COR-L47 (cell line): ENCODE measurements at regions not wholly inside any gene's neighbourhood (a gene's known extent, or its start where the extent isn't known, plus 50 kb on each side); places are given as distances from the start of the nearest gene placed in this dataset.
A peak's percentile ranks its signal among the peaks of the same experiment; 100 is the strongest.
"Not testable (repeated sequence)": the region's sequence is repeated elsewhere in the genome, so short reads cannot be mapped to it uniquely, and the experiment has no call there.

Experiments used
- DNase-seq: peaks from one replicate; lab custom pipeline; 2025; lab: John Stamatoyannopoulos, UW

DNA sequence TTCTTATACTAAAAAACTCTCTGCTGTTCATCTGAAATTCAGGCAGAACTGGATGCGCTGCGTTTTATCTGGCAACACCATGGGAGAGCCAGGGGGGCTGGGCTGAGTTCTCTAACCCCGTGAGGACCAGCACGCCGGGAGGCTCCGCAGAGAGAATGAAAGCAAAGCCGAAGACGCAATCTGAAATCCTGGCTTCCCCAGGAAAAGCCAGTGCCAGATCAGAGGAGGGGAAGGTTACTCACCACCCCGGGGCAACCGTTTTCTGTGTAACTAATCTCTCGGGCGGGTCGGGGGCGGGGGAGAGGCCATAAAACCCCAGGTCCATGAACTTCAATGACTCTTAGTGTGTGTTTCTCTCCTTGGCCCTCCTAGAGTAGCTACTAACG, 99.4 kb downstream of the SHANK2 start:
- no peak for DNase-seq

DNA sequence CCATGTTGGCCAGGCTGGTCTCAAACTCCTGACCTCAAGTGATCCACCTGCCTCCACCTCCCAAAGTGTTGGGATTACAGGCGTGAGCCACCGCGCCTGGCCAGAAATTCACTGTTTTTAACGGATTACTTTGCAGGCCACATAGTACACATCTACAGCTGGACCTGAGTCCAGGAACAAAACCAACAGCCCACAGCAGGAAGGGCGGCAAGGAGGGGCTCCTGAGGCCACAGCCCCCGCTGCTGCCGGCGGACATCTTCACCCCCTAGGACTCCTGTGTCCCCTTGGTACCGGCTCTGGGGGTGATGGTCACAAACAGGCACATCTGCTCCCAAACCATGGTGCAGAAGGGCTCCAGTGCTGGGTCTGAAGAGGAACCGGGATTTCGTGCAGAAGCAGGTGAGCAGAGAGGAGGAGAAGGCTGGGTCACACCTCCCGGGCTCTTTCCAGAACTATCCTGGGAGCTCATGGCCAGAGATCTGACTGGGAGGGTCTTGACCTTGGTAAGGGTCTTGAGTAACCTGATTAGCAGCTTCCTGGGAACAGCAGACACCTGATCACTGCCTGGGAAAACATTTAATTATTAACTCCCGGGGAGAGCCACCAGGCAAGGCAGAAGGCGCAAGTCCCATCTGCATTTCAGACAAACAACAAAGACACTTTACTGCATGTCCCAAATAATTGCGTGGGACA, 99.9 kb downstream of the SHANK2 start:
- DNase-seq = not testable (repeated sequence)

DNA sequence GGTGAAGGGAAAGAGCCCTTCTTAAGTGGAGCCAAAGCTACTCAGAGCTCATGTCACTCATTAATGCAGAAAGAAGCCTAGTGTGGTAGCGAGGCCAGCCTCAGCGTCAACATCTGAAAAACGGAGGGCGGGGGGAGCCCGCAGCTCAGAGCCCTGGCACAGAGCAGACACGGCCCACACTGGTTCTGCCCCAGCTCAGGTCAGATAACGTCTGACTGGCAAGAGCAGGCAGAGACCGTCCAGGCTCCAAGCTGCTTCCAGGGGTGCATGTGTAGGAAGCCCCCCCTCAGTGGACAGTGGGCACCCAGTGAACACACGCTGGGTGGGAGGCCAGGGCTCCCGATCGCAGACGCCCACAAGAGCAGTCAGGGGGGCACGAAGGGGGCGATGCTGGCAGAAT, 100.8 kb downstream of the SHANK2 start:
- no peak for DNase-seq

DNA sequence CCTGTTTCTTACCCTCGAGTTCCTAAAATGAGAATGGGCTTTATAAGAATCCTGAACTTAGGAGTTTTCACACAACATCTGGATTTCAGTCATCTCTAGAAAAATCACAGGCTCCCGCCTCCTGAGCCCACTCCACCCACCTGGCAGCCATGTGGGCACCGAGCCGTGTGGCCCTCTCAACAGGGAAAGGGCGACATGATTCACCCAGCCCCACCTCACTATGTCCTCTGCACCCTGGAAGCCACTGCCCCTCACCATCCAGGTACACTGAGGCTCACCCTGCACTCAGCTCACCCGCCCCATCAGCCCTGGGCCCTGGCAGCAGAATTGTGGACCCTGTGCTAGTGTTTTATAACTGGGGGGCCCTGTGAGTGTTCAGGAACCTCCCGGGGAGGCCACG, 101.5 kb downstream of the SHANK2 start:
- DNase-seq = no peak

DNA sequence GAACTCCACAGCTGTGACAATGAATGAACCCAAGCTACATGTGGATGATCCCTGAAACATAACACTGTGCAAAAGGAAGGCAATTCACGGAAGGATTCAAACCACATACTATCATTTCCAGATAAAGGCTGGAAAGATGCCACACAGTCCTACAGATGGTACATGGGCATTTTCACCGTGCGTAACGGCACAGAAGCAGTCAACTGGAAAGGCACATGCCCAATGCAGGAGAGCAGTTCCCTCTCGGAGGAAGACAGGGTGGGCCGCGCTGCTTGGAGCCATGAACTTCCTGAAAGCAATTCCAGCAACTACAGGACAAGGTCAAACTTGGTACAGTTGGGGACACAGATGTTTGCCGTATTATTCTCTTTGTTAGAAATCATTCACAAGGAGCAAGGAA, 103.7 kb downstream of the SHANK2 start:
- DNase-seq = no peak

DNA sequence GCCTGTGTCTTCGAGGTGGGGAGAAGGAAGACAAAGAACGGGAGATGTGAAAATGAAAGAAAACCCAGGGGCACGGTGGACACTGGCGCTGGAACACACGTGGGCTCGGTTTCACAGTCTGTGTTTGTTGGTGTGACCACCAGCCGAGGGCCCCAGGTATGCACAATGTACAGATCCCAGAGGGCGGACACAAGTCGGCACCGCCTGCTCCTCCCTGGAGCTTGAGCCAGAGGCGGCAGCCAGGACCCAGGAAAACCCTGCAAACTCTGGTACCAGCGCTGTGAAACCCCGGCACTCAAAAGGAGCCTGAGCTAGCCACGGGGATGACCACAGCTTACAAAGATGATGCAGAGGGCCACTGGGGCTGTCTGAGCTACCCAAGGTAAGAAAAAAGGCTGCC, 105.0 kb downstream of the SHANK2 start:
- DNase-seq = no peak

DNA sequence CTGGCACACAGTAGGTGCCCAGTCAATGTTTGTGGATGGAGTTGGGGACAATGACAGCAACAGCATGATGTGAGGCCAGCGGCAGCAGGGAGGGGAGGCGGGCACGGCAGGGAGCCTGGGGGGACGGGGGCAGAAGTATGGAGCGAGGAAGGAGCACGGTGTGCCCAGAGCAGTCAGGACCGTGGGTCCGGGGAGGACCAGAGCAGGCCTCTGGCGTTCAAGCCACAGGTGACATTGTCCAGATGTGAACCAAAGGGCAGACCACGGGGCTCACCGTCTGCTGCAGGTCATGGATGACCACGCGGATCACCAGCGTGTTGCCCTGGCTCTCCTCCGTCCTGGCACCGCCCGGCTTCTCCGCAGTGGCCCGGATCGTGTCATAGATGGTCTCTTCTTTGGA, 105.5 kb downstream of the SHANK2 start:
- DNase-seq = no peak

DNA sequence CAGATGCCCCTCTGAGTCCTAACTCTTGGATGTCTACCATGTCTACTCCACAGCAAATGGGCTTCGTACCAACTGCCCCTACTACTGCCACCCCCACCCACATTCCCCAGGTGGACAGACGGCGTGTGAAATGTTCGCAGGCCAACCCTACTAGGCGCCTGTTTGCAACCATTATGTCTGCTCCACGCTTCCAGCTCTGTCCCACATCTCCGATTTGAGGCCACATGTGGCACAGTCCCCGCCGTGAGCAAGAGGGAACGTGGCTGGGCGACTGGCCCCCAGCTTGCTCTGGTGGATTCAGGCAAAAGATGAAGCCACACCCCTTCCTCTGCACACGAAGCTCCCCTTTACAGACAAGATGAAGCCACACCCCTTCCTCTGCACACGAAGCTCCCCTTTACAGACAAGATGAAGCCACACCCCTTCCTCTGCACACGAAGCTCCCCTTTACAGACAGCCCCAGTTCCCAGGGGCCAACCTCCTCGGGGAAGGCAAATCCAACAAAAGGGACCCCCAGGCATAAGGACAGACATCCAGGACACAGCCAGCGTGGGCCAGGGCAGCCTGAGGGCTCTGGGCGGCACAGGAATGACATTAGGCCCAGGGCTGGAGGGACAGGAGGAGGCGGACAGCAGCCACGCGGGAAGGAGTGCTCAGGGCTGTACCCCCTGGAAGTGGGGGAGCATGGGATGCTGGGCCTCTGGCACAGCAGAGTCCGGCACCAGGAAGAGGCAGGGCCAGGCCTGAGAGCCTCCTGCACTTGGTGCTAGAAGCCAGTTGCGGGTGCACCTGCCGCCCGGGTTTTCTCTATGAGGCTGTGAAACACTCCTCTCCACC, 106.2 kb downstream of the SHANK2 start:
- DNase-seq = no peak

DNA sequence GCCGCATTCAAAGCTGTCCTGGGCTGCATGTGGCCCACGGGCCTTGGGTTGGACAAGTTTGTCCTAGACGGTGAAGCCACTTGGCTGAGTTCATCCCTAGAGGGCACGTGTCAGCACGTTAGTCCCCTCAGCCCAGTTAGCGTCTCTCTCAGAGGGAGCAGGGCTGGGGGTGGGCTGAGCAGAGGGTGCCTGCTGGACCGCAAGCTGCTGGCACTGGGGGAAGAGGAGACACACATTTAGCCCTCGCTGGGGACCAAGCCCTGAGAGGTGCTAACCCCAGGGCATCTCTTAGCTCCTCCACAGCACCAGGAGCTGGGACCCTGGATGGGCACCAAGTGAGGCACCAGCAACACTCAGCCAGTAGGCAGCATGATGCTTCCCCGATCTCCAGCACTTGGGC, 107.0 kb downstream of the SHANK2 start:
- DNase-seq = no peak

DNA sequence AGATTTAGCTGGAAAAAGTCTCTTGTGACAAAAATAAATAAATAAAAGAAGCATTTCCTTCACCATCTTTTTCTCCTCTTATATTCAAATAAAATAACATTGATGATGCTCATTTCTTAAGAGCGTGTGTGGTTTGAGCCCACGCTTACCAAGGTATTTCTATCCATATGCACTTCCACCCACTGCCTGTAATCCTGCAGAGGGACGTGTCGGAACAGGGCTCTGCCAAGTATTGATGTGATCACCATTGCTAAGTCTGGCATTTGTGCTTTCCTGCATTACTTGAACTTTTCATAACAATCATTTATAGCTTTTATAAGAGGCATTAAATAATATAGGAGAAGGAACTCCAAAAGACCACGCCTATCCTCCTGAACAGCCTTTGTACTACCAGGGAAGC, 107.6 kb downstream of the SHANK2 start:
- DNase-seq = no peak

DNA sequence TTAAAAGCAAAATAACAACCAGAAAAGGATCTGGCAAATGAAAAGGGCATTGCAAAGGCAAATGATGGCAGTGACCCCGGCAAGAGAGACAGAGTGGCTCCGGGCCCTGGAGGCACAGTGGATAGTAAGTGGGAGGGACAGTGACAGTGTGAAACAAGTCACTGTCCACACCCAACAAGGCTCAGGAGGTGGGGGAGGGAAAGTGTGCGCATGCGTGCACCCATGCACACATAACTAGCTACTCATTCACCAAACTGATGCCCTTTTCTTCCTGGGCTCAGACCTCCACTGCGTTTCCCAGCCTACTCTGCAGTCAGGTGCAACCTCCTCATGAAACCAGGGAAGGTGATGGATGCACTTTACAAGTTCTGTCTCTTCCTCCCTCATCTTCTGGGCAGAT, 108.4 kb downstream of the SHANK2 start:
- no peak for DNase-seq

DNA sequence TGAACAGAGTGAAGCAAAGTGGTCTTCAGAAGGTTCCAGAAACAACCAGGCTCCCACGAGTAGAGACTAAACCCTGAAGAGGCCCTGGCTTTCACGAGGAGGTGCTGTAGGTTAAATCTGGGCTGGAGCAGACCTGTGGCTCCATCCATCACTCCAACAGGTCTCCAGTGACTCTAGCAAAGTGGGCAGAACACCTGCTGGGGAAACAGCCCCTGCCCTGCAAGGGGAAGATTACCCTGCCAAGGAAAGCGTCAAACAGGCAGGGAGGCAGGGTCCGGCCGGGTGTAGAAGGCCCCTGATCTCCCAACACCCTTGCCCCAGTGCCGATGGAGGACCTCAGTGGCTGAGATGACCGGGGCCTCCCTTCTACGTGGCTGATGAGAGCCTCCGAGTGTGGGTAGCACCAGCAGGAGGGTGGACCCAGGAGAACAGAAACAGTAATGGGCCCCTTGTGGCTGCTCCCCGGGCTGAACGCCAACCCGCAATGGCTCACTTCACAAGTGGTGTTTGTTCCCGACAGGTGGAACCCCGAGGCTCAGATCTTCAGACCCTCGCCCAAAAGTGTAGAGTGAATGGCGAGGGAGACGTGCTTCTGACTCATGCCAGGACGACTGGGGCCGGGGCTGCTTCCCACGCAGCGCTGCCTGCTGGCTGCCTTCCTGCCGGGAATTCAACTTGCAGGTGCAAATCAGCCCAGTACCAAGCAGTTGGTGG, 112.0 kb downstream of the SHANK2 start:
- DNase-seq = peak; percentile 26

DNA sequence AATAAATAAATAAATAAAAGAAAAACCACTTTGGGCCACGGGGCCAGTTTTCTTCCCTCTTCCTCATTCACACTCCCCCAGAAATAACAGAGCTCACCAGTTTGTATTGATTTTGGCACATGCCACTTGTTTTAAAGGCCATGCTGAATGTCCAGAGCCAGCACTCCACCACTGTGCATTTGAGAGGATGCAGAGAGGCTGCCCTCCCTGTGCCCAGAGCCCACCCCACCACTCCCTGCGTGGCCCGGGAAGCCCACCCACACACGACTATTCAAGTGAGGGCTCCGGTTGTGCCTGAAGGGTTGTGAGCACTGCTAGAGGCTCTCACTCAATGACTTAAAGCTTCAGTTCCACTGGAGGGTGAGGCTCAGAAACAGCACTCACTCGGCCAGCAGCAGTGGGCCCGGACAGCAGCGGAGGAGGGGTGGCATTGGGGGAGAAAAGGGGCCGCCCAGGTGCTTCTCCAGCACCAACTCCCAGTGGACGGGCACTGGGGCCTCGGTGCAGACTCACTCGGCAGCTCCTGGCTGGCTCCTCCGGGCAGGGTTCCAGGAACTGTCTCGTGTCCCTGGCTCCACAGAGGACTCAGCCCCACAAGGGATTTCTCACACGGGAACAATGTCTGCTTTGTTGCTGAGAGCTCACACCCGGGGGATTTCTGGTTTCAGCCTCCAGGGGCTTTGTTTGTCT, 112.7 kb downstream of the SHANK2 start:
- DNase-seq = no peak

DNA sequence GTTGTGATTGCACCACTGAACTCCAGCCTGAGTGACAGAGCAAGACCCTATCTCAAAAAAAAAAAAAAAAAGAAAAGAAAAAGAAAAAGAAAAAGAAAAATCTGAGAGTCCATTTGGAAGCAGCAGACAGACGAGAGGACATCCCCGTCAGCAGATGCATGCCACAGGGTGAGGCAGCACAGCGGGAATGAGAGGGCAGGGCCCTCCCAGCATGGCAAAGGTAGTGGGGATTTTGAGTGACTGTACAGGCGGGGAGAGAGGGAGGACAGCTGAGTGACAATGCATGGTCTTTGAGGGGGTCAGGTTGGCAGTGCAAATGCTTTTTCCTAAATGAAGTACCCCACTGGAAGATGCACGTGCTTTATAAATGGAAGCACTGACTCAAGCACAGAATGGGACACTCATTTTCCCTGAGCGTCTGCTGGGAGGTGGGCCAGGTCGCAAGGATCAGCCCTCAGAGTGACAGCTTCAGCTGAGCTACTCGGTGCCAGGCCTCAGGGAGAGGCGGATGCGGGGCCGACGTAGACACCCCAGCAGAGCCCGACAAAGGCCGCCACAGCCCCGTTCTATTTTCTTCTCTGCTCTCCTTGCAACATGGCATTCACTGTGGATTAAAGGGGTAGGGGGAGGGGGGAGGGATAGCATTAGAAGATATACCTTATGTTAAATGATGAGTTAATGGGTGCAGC, 113.5 kb downstream of the SHANK2 start:
- DNase-seq = no peak

DNA sequence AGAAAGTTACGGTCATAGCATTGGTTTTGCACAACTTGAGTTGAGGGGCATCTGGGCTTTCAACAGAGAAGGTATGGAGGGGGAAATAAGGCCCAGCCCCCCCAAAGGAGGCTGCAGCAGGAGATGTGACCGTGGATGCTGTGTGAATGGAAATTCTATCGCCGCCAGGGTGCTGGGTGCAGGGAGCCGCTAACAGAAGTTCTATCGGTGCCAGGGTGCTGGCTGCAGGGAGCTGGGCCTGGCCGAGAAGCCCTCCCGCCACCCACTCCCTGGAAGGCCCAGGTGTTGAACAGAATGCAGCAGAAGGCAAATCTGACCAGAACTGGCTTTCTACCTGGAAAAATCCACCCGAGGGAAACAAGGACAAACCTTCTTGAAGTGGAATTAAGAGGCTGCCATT, 115.0 kb downstream of the SHANK2 start:
- DNase-seq = no peak

DNA sequence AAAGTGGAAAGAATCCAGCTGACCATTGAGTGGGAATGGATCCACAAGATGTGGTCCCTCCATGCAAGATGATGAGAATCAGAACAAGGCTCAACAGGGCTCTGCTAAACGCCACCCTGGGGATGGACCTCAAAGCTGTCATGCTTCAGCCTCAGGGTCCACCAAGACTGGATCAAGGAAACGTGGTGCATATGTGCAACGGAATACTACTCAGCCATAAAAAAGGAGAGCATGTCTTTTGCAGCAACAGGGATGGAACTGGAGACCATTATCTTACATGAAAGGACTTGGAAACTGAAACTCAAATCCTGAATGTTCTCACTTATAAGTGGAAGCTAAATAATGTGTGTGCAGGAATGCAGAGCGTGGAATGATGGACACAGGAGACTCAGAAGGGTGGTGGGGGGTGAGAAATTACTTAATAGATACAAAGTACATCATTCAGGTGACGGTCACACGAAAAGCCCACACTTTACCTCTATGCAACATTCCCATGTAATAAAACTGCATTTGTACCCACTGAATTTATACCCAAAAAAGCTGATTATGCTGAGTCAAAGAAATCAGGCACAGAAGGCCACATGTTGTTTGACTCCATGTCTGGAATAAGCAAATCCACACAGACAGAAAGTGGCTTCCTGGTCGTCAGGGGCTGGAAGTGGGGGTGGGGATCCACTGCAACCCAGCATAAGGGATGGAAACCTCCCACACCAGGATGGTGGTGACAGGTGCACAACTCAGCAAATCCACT, 116.1 kb downstream of the SHANK2 start:
- DNase-seq = no peak

DNA sequence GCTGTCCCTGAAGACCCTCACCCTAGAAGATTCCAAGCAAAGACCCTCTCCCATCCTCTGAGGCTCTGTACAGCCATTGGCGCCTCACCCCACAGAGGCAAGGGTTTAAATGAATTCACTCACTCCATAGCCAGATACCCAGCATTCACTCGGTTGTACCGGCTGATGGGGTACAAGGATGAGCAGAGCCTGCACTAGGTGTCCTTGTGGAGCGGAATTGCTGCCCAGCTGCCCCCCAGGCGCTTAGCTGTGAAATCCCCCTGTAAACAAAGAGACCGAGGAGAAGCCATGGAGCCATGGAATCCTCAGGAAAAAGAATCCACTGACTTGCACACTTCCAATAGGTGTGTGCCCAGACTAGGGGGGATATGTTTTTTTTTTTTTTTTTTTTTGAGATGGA, 117.3 kb downstream of the SHANK2 start:
- DNase-seq = no peak

DNA sequence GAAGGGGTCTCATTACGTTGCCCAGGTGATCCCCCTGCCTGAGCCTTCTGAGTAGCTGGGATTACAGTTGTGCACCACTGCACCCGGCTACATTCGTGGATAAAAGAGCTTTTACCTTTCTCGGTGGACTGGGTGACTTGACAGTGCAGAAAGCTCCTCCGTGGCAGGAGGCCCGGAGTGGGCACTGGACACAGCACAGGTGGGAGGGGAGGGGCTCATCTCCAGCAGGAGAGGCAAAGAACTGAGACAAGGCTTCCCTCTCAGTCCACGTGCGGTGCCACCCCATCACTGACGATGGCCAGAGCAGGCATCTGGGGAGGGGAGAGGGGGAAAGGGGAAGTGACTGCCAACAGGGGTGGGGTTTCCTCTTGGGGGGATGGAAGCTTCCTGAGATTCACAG, 118.4 kb downstream of the SHANK2 start:
- no peak for DNase-seq

DNA sequence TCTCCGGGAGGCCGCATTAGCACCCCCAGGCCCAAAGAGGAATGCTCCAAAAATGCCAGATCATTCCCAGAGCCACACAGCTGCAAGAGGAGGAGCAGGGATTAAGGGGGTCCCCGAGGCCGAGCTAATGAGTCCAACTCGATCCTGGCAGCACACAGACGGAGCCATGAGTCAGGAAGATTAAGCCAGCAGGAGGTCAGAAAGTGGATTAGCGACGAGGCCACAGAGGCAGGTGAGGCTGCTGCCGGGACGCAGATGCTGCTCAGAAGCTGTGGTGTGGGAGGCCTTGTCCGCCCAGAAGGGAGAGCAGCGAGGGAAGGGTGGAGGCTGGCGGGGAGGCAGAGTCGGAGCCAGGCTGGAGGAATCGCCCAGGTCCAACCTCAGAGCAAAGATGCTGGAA, 120.5 kb downstream of the SHANK2 start:
- DNase-seq = no peak

DNA sequence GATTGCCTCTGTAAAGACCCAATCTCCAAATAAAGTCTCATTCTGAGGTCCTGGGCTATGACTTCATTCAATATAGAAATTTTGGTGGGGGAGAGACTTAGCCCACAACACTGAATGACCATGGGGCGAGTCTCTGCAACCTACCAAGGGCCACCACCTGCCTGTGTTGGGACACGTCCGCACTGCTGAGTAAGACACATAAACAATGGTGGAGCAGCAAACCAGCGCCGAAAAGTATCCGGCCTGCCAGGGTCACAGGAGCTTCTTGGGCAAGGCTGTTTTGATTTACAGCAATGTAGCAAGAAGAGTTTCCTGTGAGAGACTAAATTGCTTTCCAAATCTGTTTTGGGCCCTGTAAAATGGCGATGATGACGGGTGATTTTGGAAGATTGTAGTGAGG, 122.3 kb downstream of the SHANK2 start:
- no peak for DNase-seq

DNA sequence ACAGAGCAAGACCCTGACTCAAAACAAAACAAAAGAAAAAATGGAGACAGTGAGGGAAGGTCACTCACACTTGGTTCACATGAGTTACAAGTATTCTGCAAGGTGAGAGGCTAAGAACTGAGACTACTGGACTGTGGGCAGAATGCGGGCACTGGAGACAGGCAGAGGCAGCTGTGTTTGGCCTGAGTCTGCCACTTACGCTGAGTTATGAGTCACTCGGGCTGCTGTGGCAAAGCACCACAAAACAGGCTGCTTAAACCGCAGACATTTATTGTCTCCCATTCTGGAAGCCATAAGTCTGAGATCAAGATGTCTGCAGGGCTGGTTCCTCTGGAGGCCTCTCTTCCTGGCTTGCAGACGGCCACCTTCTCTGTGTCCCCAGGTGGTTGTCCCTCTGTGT, 122.8 kb downstream of the SHANK2 start:
- no peak for DNase-seq
